ENCODE measurements at regions not wholly inside any gene's neighbourhood (a gene's known extent, or its start where the extent isn't known, plus 50 kb on each side); places are given as distances from the start of the nearest gene placed in this dataset.

- TF ChIP-seq POLR2A (IDR thresholded peaks at IDR 0.05) (no peak), CTCF (IDR thresholded peaks at IDR 0.05) (no peak)
Measured at GRCh38 chr17:63041722-63042121, 75.7 kb downstream of the TANC2 start.

All from ovary (tissue), 3 donors.